ENCODE measurements at regions not wholly inside any gene's neighbourhood (a gene's known extent, or its start where the extent isn't known, plus 50 kb on each side); places are given as distances from the start of the nearest gene placed in this dataset.

DNA sequence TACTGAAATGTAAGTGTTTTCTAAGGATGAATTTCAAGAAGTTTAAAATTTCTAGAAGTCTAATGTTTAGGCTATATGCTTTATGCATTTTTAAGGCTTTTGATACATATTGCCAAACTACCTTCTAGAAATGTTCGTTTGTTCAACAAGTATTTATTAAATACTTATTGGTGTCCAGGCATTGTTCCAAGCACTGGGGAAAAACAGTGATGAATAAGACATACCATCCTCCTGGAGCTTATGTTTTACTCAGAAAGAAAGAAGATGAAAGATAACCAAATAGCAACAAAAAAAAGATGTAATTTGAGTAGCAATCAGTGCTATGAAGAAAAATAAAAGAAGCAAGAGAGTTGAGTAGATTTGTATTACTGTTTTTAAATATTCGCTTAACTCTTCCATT, 692.9 kb downstream of the SLC4A3 start:
- TF ChIP-seq CTCF (IDR thresholded peaks at IDR 0.05; ENCODE audit: low read depth, low read length, missing control alignments): no peak
- DNase-seq (ENCODE audit: low read depth): no peak
- H3K4me3 ChIP-seq (ENCODE audit: low read depth, low read length): no peak overlapping the region

DNA sequence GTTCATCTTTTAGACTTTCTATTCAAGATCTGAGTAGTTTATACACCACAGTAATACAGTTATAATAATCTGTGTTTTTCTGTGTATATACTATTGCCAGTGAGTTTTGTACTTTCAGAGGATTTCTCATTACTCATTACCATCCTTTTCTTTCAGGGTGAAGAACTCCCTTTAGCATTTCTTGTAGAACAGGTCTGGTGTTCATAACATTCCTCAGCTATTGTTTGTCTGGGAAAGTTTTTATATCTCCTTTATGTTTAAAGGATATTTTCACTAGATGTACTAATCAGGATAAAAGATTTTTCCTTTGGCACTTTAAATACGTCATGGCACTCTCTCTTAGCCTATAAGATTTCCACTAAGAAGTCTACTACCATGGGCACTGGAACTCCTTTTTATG, 705.5 kb downstream of the SLC4A3 start:
- H3K4me3 ChIP-seq (ENCODE audit: low read depth, low read length): no peak overlapping the region
- TF ChIP-seq CTCF (IDR thresholded peaks at IDR 0.05; ENCODE audit: low read depth, low read length, missing control alignments): no peak
- no peak for DNase-seq (ENCODE audit: low read depth)

GRCh38 chr2:220334210-220334609, 706.8 kb downstream of the SLC4A3 start:
- DNase-seq (ENCODE audit: low read depth): no peak
- TF ChIP-seq CTCF (IDR thresholded peaks at IDR 0.05; ENCODE audit: low read depth, low read length, missing control alignments): no peak

GRCh38 chr2:220334871-220335590, 707.6 kb downstream of the SLC4A3 start:
- TF ChIP-seq CTCF (IDR thresholded peaks at IDR 0.05; ENCODE audit: low read depth, low read length, missing control alignments): no peak
- DNase-seq (ENCODE audit: low read depth): no peak
- H3K4me3 ChIP-seq (ENCODE audit: low read depth, low read length): no peak overlapping the region

More at GRCh38 chr2:220334210-220334609, 706.8 kb downstream of the SLC4A3 start:
- no peak overlapping the region for H3K4me3 ChIP-seq (ENCODE audit: low read depth, low read length)

DNA sequence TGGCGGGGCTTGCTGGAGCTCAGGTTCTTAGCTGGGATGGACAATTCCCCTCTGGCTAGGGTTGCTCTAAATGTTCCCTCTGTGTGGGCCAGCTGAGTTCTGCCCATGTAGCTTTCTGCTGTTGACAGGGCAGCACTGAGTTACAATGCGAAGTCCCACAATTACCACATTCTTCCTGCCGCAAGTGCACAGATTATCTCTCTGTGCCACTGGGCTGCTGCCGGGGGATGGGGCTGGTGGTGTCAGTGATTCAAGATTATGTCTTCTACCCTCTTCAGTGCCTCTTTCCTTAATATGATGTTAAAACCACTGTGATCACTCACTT, 708.1 kb downstream of the SLC4A3 start:
- no peak for TF ChIP-seq CTCF (IDR thresholded peaks at IDR 0.05; ENCODE audit: low read depth, low read length, missing control alignments)
- no peak for DNase-seq (ENCODE audit: low read depth)

GRCh38 chr2:220336771-220337170, 709.3 kb downstream of the SLC4A3 start:
- no peak for DNase-seq (ENCODE audit: low read depth)
- no peak overlapping the region for H3K4me3 ChIP-seq (ENCODE audit: low read depth, low read length)
- no peak for TF ChIP-seq CTCF (IDR thresholded peaks at IDR 0.05; ENCODE audit: low read depth, low read length, missing control alignments)

More for the DNA sequence above, 708.1 kb downstream of the SLC4A3 start:
- no peak overlapping the region for H3K4me3 ChIP-seq (ENCODE audit: low read depth, low read length)
